ENCODE measurements at regions not wholly inside any gene's neighbourhood (a gene's known extent, or its start where the extent isn't known, plus 50 kb on each side); places are given as distances from the start of the nearest gene placed in this dataset.

DNA sequence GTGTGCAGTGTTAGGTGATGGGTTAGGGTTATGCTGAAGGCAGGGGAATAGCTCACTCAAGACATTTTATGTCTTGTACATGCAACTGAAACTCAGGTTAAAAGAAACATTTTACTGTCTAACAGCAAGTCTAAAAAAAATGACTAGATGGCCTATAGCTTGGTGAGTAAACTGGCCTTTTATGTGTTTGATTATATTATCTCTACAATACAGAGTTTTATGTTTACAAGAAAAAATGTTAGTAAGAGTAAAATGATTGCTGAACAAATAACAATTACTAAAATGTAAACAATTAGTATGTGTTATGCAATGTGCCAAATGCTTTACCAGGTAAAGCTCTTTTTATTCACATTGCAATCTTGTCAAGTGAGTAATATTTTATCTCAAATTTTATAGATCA lies 1039.6 kb downstream of the ROBO2 start:
- H3K27ac ChIP-seq (ENCODE audit: control insufficient read depth, insufficient read depth, low read length), result no peak overlapping the region
- H3K4me1 ChIP-seq (ENCODE audit: control insufficient read depth, extremely low read depth, insufficient read depth, low read length), result no peaks in the 10 kb centered on the region
- H3K9me3 ChIP-seq (ENCODE audit: control insufficient read depth, low read depth, low read length), result no peaks in the 10 kb centered on the region
- H4K20me1 ChIP-seq (ENCODE audit: control insufficient read depth, extremely low read depth, insufficient read depth, low read length), result no peaks in the 10 kb centered on the region
- H2AFZ ChIP-seq (ENCODE audit: control insufficient read depth, low read length), result no peak overlapping the region
- DNase-seq (ENCODE audit: low read depth, low spot score) (no peak), FAIRE-seq (no peak)
- dilution Hi-C loops (cut with MboI; ENCODE audit: extremely low pct_ligation_motif_present, low sequenced_read_pairs), result no loop called here
- no peak overlapping the region for H3K4me2 ChIP-seq (ENCODE audit: control insufficient read depth, extremely low read depth, insufficient read depth, low read depth, low read length)
- H3K27me3 ChIP-seq (ENCODE audit: control insufficient read depth, extremely low read depth, insufficient read depth, low read length), result no peaks in the 10 kb centered on the region
- no peak overlapping the region for H3K4me3 ChIP-seq (ENCODE audit: control insufficient read depth in 2 of 3, extremely low read depth in 1 of 3, insufficient read depth in 2 of 3, low read depth in 1 of 3, low read length in 3 of 3)
- no peaks in the 10 kb centered on the region for H3K79me2 ChIP-seq (ENCODE audit: control insufficient read depth, insufficient read depth, low read length)
- TF ChIP-seq EZH2 (IDR thresholded peaks at IDR 0.05; ENCODE audit: low read length) (no peak), CTCF (optimal IDR thresholded peaks at IDR 0.05 in 1 of 3, IDR thresholded peaks at IDR 0.05 in 1 of 3, conservative IDR thresholded peaks at IDR 0.05 in 1 of 3; ENCODE audit: extremely low read depth in 1 of 3, insufficient read depth in 2 of 3, low read length in 3 of 3) (no peak)
- no peaks in the 10 kb centered on the region for H3K9me1 ChIP-seq (ENCODE audit: control insufficient read depth, extremely low read depth, insufficient read depth, low read length)
- no peaks in the 10 kb centered on the region for H3K36me3 ChIP-seq (ENCODE audit: control insufficient read depth in 2 of 2, extremely low read depth in 1 of 2, insufficient read depth in 2 of 2, low read length in 2 of 2)
- H3K9ac ChIP-seq (ENCODE audit: control insufficient read depth, extremely low read depth, insufficient read depth, low read length), result no peak overlapping the region

- no peak overlapping the region for H3K4me2 ChIP-seq (ENCODE audit: control insufficient read depth, extremely low read depth, insufficient read depth, low read depth, low read length)
- dilution Hi-C loops (cut with MboI; ENCODE audit: extremely low pct_ligation_motif_present, low sequenced_read_pairs), result no loop called here
- no peaks in the 10 kb centered on the region for H4K20me1 ChIP-seq (ENCODE audit: control insufficient read depth, extremely low read depth, insufficient read depth, low read length)
- DNase-seq (ENCODE audit: low read depth, low spot score) (no peak), FAIRE-seq (no peak)
- H3K36me3 ChIP-seq (ENCODE audit: control insufficient read depth in 2 of 2, extremely low read depth in 1 of 2, insufficient read depth in 2 of 2, low read length in 2 of 2), result no peaks in the 10 kb centered on the region
- H3K9me3 ChIP-seq (ENCODE audit: control insufficient read depth, low read depth, low read length), result peaks cover 3% of the 10 kb centered on the region
- no peaks in the 10 kb centered on the region for H3K27me3 ChIP-seq (ENCODE audit: control insufficient read depth, extremely low read depth, insufficient read depth, low read length)
- H3K4me3 ChIP-seq (ENCODE audit: control insufficient read depth in 2 of 3, extremely low read depth in 1 of 3, insufficient read depth in 2 of 3, low read depth in 1 of 3, low read length in 3 of 3), result no peak overlapping the region
- H3K4me1 ChIP-seq (ENCODE audit: control insufficient read depth, extremely low read depth, insufficient read depth, low read length), result no peaks in the 10 kb centered on the region
- no peaks in the 10 kb centered on the region for H3K9me1 ChIP-seq (ENCODE audit: control insufficient read depth, extremely low read depth, insufficient read depth, low read length)
- no peak overlapping the region for H3K27ac ChIP-seq (ENCODE audit: control insufficient read depth, insufficient read depth, low read length)
- H3K9ac ChIP-seq (ENCODE audit: control insufficient read depth, extremely low read depth, insufficient read depth, low read length), result no peak overlapping the region
- H3K79me2 ChIP-seq (ENCODE audit: control insufficient read depth, insufficient read depth, low read length), result no peaks in the 10 kb centered on the region
- no peak overlapping the region for H2AFZ ChIP-seq (ENCODE audit: control insufficient read depth, low read length)
- TF ChIP-seq CTCF (optimal IDR thresholded peaks at IDR 0.05 in 1 of 3, IDR thresholded peaks at IDR 0.05 in 1 of 3, conservative IDR thresholded peaks at IDR 0.05 in 1 of 3; ENCODE audit: extremely low read depth in 1 of 3, insufficient read depth in 2 of 3, low read length in 3 of 3), result no peak
- no peak for TF ChIP-seq EZH2 (IDR thresholded peaks at IDR 0.05; ENCODE audit: low read length)
Observed at GRCh38 chr3:78086150-78086549, 1046.3 kb downstream of the ROBO2 start.

Data from keratinocyte (primary cell).